ENCODE measurements at regions not wholly inside any gene's neighbourhood (a gene's known extent, or its start where the extent isn't known, plus 50 kb on each side); places are given as distances from the start of the nearest gene placed in this dataset.

DNA sequence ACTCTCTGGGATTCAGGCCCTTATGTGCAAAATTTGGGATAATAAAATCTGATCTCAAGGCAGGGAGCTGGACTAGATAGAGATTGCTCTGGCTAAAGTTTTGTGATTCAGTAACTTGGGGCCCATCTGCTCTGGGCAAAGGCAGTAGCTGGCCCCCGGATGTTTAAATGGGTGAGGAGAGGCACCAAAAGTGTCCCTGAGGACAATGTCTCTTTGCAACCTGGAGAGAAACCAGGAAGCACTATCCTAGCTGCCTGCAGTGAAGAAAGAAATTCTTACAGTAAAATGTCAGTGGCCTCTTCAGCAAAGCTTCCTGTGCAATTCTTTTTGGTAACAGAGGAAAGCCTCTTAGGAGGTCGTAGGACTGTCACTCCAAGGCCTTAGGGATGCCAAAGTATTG is 54.6 kb upstream of the BARX2 start:
- Histone ChIP-seq H3K36me3 (ENCODE audit: control insufficient read depth, low read length) (no peaks in the 10 kb centered on the region), H3K9me2 (replicated peaks; ENCODE audit: control insufficient read depth, low read length) (no peaks in the 10 kb centered on the region), H3K4me1 (ENCODE audit: control insufficient read depth, low read length) (no peaks in the 10 kb centered on the region), H3K9me3 (ENCODE audit: control insufficient read depth, insufficient read depth, low read length) (no peaks in the 10 kb centered on the region), H3K27ac (ENCODE audit: low read depth, low read length) (no peak overlapping the region), H3K4me3 (ENCODE audit: low read length) (no peak overlapping the region), H3F3A (ENCODE audit: control insufficient read depth, insufficient read depth) (no peaks in the 10 kb centered on the region), H3K4me2 (ENCODE audit: low read length) (no peak overlapping the region), H3K27me3 (ENCODE audit: control insufficient read depth, low read length) (no peaks in the 10 kb centered on the region), H4K20me1 (ENCODE audit: control insufficient read depth, insufficient read depth, low read depth, low read length) (no peaks in the 10 kb centered on the region), H3K79me2 (ENCODE audit: control insufficient read depth, low read length) (no peaks in the 10 kb centered on the region)
- TF ChIP-seq CTCF (IDR thresholded peaks at IDR 0.05; ENCODE audit: low read depth, low read length, poor library complexity, severe bottlenecking) = no peak
- no peak for TF ChIP-seq EZH2phosphoT487 (IDR thresholded peaks at IDR 0.05; ENCODE audit: borderline replicate concordance, low read length)

GRCh38 chr11:129320494-129320893 is 55.2 kb upstream of the BARX2 start:
- Histone ChIP-seq H3K9me2 (replicated peaks; ENCODE audit: control insufficient read depth, low read length) (no peaks in the 10 kb centered on the region), H4K20me1 (ENCODE audit: control insufficient read depth, insufficient read depth, low read depth, low read length) (no peaks in the 10 kb centered on the region), H3F3A (ENCODE audit: control insufficient read depth, insufficient read depth) (no peaks in the 10 kb centered on the region), H3K27me3 (ENCODE audit: control insufficient read depth, low read length) (no peaks in the 10 kb centered on the region), H3K36me3 (ENCODE audit: control insufficient read depth, low read length) (no peaks in the 10 kb centered on the region), H3K79me2 (ENCODE audit: control insufficient read depth, low read length) (no peaks in the 10 kb centered on the region), H3K4me2 (ENCODE audit: low read length) (no peak overlapping the region), H3K4me3 (ENCODE audit: low read length) (no peak overlapping the region), H3K4me1 (ENCODE audit: control insufficient read depth, low read length) (no peaks in the 10 kb centered on the region), H3K27ac (ENCODE audit: low read depth, low read length) (no peak overlapping the region), H3K9me3 (ENCODE audit: control insufficient read depth, insufficient read depth, low read length) (no peaks in the 10 kb centered on the region)
- TF ChIP-seq CTCF (IDR thresholded peaks at IDR 0.05; ENCODE audit: low read depth, low read length, poor library complexity, severe bottlenecking) (no peak), EZH2phosphoT487 (IDR thresholded peaks at IDR 0.05; ENCODE audit: borderline replicate concordance, low read length) (no peak)

GRCh38 chr11:129319751-129320150 is 55.9 kb upstream of the BARX2 start:
- Histone ChIP-seq H3K27ac (ENCODE audit: low read depth, low read length) (no peak overlapping the region), H3K4me3 (ENCODE audit: low read length) (no peak overlapping the region), H4K20me1 (ENCODE audit: control insufficient read depth, insufficient read depth, low read depth, low read length) (no peaks in the 10 kb centered on the region), H3K4me1 (ENCODE audit: control insufficient read depth, low read length) (no peaks in the 10 kb centered on the region), H3K9me3 (ENCODE audit: control insufficient read depth, insufficient read depth, low read length) (no peaks in the 10 kb centered on the region), H3K79me2 (ENCODE audit: control insufficient read depth, low read length) (no peaks in the 10 kb centered on the region), H3K9me2 (replicated peaks; ENCODE audit: control insufficient read depth, low read length) (no peaks in the 10 kb centered on the region), H3K27me3 (ENCODE audit: control insufficient read depth, low read length) (no peaks in the 10 kb centered on the region), H3K36me3 (ENCODE audit: control insufficient read depth, low read length) (no peaks in the 10 kb centered on the region), H3F3A (ENCODE audit: control insufficient read depth, insufficient read depth) (no peaks in the 10 kb centered on the region), H3K4me2 (ENCODE audit: low read length) (no peak overlapping the region)
- no peak for TF ChIP-seq CTCF (IDR thresholded peaks at IDR 0.05; ENCODE audit: low read depth, low read length, poor library complexity, severe bottlenecking)
- no peak for TF ChIP-seq EZH2phosphoT487 (IDR thresholded peaks at IDR 0.05; ENCODE audit: borderline replicate concordance, low read length)

- H3K79me2 ChIP-seq (ENCODE audit: control insufficient read depth, low read length) = no peaks in the 10 kb centered on the region
These were observed 56.4 kb upstream of the BARX2 start for GRCh38 chr11:129319201-129319600.

More at GRCh38 chr11:129319201-129319600, 56.4 kb upstream of the BARX2 start:
- Histone ChIP-seq H3K27me3 (ENCODE audit: control insufficient read depth, low read length) (no peaks in the 10 kb centered on the region), H3K36me3 (ENCODE audit: control insufficient read depth, low read length) (no peaks in the 10 kb centered on the region), H4K20me1 (ENCODE audit: control insufficient read depth, insufficient read depth, low read depth, low read length) (no peaks in the 10 kb centered on the region), H3K9me3 (ENCODE audit: control insufficient read depth, insufficient read depth, low read length) (no peaks in the 10 kb centered on the region), H3K4me3 (ENCODE audit: low read length) (no peak overlapping the region), H3F3A (ENCODE audit: control insufficient read depth, insufficient read depth) (no peaks in the 10 kb centered on the region), H3K9me2 (replicated peaks; ENCODE audit: control insufficient read depth, low read length) (no peaks in the 10 kb centered on the region), H3K4me2 (ENCODE audit: low read length) (no peak overlapping the region), H3K27ac (ENCODE audit: low read depth, low read length) (no peak overlapping the region), H3K4me1 (ENCODE audit: control insufficient read depth, low read length) (peaks cover 2% of the 10 kb centered on the region)
- TF ChIP-seq CTCF (IDR thresholded peaks at IDR 0.05; ENCODE audit: low read depth, low read length, poor library complexity, severe bottlenecking) = no peak
- no peak for TF ChIP-seq EZH2phosphoT487 (IDR thresholded peaks at IDR 0.05; ENCODE audit: borderline replicate concordance, low read length)
